Fibroblast of villous mesenchyme (primary cell): ENCODE measurements at regions not wholly inside any gene's neighbourhood (a gene's known extent, or its start where the extent isn't known, plus 50 kb on each side); places are given as distances from the start of the nearest gene placed in this dataset.

Experiments used
- DNase-seq: peaks from one replicate; pipeline ENCODE4 v3.0.0-alpha.2; 2010; ENCODE audit warnings: low read depth
- H3K4me3 ChIP-seq: 2 replicates; pipeline ENCODE4 v1.5.1; 2011; ENCODE audit warnings: low read depth, mild to moderate bottlenecking, low read length
- CTCF ChIP-seq: IDR thresholded peaks from 2 replicates; pipeline ENCODE4 v1.5.1; 2012; ENCODE audit warnings: low read depth, mild to moderate bottlenecking, low read length; ENCODE audit not compliant: insufficient read depth

GRCh38 chr13:62088165-62088564 is 672.5 kb upstream of the PCDH20 start:
- no peak for DNase-seq
- TF ChIP-seq CTCF = no peak
- H3K4me3 ChIP-seq = no peak overlapping the region

GRCh38 chr13:62087124-62087523 is 671.5 kb upstream of the PCDH20 start:
- H3K4me3 ChIP-seq = no peak overlapping the region
- no peak for TF ChIP-seq CTCF
- DNase-seq = no peak

DNA sequence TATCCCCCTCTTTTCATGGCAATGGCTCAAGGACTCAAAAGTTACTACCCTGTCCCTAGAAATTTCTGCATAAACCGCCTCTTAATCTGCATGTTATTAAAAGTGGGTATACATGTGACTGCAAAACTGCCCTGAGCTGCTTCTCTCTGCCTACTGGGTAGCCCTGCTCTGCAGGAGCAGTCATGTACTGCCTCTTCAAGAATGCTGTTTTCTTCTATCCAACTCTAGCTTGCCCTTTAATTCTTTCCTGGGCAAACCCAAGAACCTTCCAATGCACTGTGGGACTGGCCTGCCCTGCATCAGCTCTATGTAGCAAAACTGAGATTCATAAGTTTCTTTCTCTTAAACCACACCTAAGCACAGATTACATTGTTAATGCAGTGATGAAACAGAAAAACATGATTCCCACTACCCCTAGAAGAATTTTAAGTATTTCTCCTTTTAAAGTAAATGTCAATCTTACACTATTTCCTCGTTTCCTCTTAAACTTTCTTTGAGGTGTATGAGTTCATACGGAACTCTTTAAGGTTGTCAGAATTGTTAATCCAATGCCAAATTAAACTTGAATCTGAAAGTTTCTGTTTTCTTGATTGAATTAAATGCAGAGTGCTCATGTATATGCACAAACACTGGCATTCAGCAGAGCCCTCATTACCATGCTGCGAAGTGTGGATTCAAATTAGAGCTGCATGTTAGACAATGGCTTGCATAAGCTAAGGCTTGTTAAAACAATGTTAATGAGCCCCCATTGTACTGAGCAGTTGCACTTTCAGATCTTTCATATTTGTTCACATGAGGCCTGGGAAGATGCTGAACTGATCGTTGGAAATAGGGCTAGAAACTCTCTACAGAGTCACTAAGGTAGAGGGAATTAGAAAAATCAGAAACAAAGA is 669.9 kb upstream of the PCDH20 start:
- no peak for DNase-seq
- no peak for TF ChIP-seq CTCF
- H3K4me3 ChIP-seq = no peak overlapping the region

GRCh38 chr13:62084728-62085127 is 669.1 kb upstream of the PCDH20 start:
- no peak overlapping the region for H3K4me3 ChIP-seq
- TF ChIP-seq CTCF = no peak
- DNase-seq = no peak

DNA sequence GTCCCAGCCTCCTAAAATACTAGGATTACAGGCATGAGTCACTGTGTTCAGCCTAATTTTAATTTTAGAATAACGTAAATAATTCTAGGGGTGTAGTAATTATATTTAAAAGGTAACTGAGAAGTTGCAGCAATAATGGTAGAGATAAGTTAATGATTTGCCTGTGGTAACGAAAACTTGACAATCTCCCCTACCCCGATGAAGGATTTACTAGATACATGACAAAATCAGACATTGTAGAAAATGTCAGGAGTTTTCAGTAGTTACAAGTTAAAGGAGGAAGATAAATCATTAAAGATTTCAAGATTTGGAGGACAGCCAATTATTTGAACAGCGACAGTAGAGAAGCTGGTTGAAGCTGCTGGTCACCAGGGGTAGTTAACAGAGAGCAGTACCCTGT is 652.2 kb upstream of the PCDH20 start:
- no peak for DNase-seq
- no peak overlapping the region for H3K4me3 ChIP-seq
- no peak for TF ChIP-seq CTCF

GRCh38 chr13:62065016-62065415 is 649.4 kb upstream of the PCDH20 start:
- H3K4me3 ChIP-seq = no peak overlapping the region
- TF ChIP-seq CTCF = no peak
- DNase-seq = no peak

- no peak overlapping the region for H3K4me3 ChIP-seq
- DNase-seq = no peak
- no peak for TF ChIP-seq CTCF
Measured at GRCh38 chr13:62061751-62062150, 646.1 kb upstream of the PCDH20 start.
